ENCODE measurements at regions not wholly inside any gene's neighbourhood (a gene's known extent, or its start where the extent isn't known, plus 50 kb on each side); places are given as distances from the start of the nearest gene placed in this dataset.

DNA sequence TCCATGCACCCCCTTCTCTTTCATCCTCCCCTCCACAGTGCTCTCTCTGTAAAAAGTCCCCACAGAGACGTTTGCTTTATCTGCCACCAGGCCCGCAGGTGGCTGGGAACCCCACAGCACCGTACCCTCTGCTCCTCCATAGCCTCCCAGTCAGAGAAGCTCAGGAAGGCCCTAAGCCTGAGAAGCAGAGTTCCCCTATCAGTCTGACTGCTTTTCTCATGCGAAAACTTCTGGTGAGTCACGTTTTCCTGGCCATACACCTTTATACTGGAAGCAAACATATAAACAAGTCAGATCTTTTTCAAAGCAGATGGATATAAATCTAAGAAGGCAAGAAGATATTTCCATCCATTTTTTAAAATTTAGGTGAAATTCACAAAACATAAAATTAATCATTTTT lies 51.5 kb upstream of the MEF2A start:
- TF ChIP-seq, protein P1, sequence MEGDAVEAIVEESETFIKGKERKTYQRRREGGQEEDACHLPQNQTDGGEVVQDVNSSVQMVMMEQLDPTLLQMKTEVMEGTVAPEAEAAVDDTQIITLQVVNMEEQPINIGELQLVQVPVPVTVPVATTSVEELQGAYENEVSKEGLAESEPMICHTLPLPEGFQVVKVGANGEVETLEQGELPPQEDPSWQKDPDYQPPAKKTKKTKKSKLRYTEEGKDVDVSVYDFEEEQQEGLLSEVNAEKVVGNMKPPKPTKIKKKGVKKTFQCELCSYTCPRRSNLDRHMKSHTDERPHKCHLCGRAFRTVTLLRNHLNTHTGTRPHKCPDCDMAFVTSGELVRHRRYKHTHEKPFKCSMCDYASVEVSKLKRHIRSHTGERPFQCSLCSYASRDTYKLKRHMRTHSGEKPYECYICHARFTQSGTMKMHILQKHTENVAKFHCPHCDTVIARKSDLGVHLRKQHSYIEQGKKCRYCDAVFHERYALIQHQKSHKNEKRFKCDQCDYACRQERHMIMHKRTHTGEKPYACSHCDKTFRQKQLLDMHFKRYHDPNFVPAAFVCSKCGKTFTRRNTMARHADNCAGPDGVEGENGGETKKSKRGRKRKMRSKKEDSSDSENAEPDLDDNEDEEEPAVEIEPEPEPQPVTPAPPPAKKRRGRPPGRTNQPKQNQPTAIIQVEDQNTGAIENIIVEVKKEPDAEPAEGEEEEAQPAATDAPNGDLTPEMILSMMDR (IDR thresholded peaks at IDR 0.05) = no peak
- TF ChIP-seq POLR2A (IDR thresholded peaks at IDR 0.05) = no peak

All from gastroesophageal sphincter (tissue), 3 donors.